Fibroblast of lung (primary cell): ENCODE measurements at regions not wholly inside any gene's neighbourhood (a gene's known extent, or its start where the extent isn't known, plus 50 kb on each side); places are given as distances from the start of the nearest gene placed in this dataset.

Experiments
- DNase-seq, 2 donors: peaks; one replicate each; pipeline versions ENCODE4 v3.0.0 to v3.0.0-alpha.2; 2010; ENCODE audit warnings: low read depth in 2 of 2
- H2AFZ ChIP-seq: 2 replicates; pipeline ENCODE4 v1.5.1; 2012; ENCODE audit warnings: low read length, control low read depth, inconsistent platforms
- H3K27ac ChIP-seq: 2 replicates; pipeline ENCODE4 v1.5.1; 2011; ENCODE audit warnings: low read length, control low read depth; ENCODE audit not compliant: insufficient read depth
- H3K27me3 ChIP-seq: 2 replicates; pipeline ENCODE4 v1.5.1; 2011; ENCODE audit warnings: mild to moderate bottlenecking, low read length; ENCODE audit not compliant: control insufficient read depth, insufficient read depth
- H3K36me3 ChIP-seq: 2 replicates; pipeline ENCODE4 v1.5.1; 2011; ENCODE audit warnings: low read length; ENCODE audit not compliant: control insufficient read depth, insufficient read depth
- H3K4me1 ChIP-seq: 2 replicates; pipeline ENCODE4 v1.5.1; 2011; ENCODE audit warnings: low read length; ENCODE audit not compliant: control insufficient read depth, insufficient read depth; ENCODE audit errors: extremely low read depth
- H3K4me2 ChIP-seq: 2 replicates; pipeline ENCODE4 v1.5.1; 2011; ENCODE audit warnings: low read length, control low read depth; ENCODE audit not compliant: insufficient read depth; ENCODE audit errors: extremely low read depth
- H3K4me3 ChIP-seq, 4 experiments: fragments of 200-600 bp in 1 of 4; sonication (generic) in 1 of 4; replicated peaks in 1 of 4; 2 replicates each; pipeline ENCODE4 v1.5.1; 2011 to 2016; ENCODE audit warnings: low read length in 4 of 4, low read depth in 3 of 4, mild to moderate bottlenecking in 3 of 4, control low read depth in 2 of 4, inconsistent platforms in 1 of 4, mixed read lengths in 1 of 4; ENCODE audit not compliant: insufficient read depth in 1 of 4; ENCODE audit errors: control extremely low read depth in 1 of 4
- H3K79me2 ChIP-seq: 2 replicates; pipeline ENCODE4 v1.5.1; 2012; ENCODE audit warnings: mild to moderate bottlenecking, low read length, inconsistent platforms; ENCODE audit not compliant: control insufficient read depth, insufficient read depth
- H3K9ac ChIP-seq: 2 replicates; pipeline ENCODE4 v1.5.1; 2011; ENCODE audit warnings: mild to moderate bottlenecking, low read length, control low read depth; ENCODE audit not compliant: insufficient read depth
- H3K9me3 ChIP-seq: 2 replicates; pipeline ENCODE4 v1.5.1; 2012; ENCODE audit warnings: low read depth, low read length; ENCODE audit not compliant: control insufficient read depth, insufficient read depth
- H4K20me1 ChIP-seq: 2 replicates; pipeline ENCODE4 v1.5.1; 2011; ENCODE audit warnings: low read length; ENCODE audit not compliant: control insufficient read depth, insufficient read depth; ENCODE audit errors: extremely low read depth
- CTCF ChIP-seq, 2 donors: IDR thresholded peaks in 1 of 2; conservative IDR thresholded peaks in 1 of 2; 1 replicate in 1 of 2; 2 replicates in 1 of 2; pipeline ENCODE4 v1.5.1; 2011 to 2012; ENCODE audit warnings: low read length in 2 of 2, control low read depth in 1 of 2, inconsistent platforms in 1 of 2, low read depth in 1 of 2, mild to moderate bottlenecking in 1 of 2
- EZH2 ChIP-seq: IDR thresholded peaks from 2 replicates; pipeline ENCODE4 v1.5.1; 2012; ENCODE audit warnings: low read length, control low read depth, mild to moderate bottlenecking; ENCODE audit errors: missing control alignments

GRCh38 chr2:106996171-106996769 lies 110.3 kb upstream of the ST6GAL2 start:
- no peak overlapping the region for H2AFZ ChIP-seq
- no peaks in the 10 kb centered on the region for H3K9me3 ChIP-seq
- H3K9ac ChIP-seq: no peak overlapping the region
- no peaks in the 10 kb centered on the region for H3K4me1 ChIP-seq
- no peaks in the 10 kb centered on the region for H3K27me3 ChIP-seq
- DNase-seq: no peak
- TF ChIP-seq EZH2: no peak
- no peak for TF ChIP-seq CTCF (conservative IDR thresholded peaks at IDR 0.05 in 1 of 2, IDR thresholded peaks at IDR 0.05 in 1 of 2; ENCODE audit: low read depth in 1 of 2, low read length in 2 of 2)
- no peaks in the 10 kb centered on the region for H3K36me3 ChIP-seq
- H3K4me2 ChIP-seq: no peak overlapping the region
- H3K79me2 ChIP-seq: no peaks in the 10 kb centered on the region
- H3K4me3 ChIP-seq: no peak overlapping the region
- H3K27ac ChIP-seq: no peak overlapping the region
- no peaks in the 10 kb centered on the region for H4K20me1 ChIP-seq

- TF ChIP-seq CTCF (conservative IDR thresholded peaks at IDR 0.05 in 1 of 2, IDR thresholded peaks at IDR 0.05 in 1 of 2; ENCODE audit: low read depth in 1 of 2, low read length in 2 of 2): no peak
- TF ChIP-seq EZH2: no peak
- H3K27me3 ChIP-seq: no peaks in the 10 kb centered on the region
- no peak overlapping the region for H3K9ac ChIP-seq
- no peaks in the 10 kb centered on the region for H3K9me3 ChIP-seq
- H3K4me2 ChIP-seq: no peak overlapping the region
- no peaks in the 10 kb centered on the region for H4K20me1 ChIP-seq
- H3K79me2 ChIP-seq: no peaks in the 10 kb centered on the region
- no peak overlapping the region for H3K4me3 ChIP-seq
- no peak for DNase-seq
- no peaks in the 10 kb centered on the region for H3K36me3 ChIP-seq
- no peak overlapping the region for H3K27ac ChIP-seq
- no peaks in the 10 kb centered on the region for H3K4me1 ChIP-seq
- H2AFZ ChIP-seq: no peak overlapping the region
Measured at GRCh38 chr2:106997204-106997603, 111.2 kb upstream of the ST6GAL2 start.

GRCh38 chr2:107001062-107001461 lies 115.1 kb upstream of the ST6GAL2 start:
- no peaks in the 10 kb centered on the region for H4K20me1 ChIP-seq
- H3K9ac ChIP-seq: no peak overlapping the region
- DNase-seq: peak in 1 of 2 donors; percentile 49
- no peak overlapping the region for H3K4me2 ChIP-seq
- no peaks in the 10 kb centered on the region for H3K4me1 ChIP-seq
- no peaks in the 10 kb centered on the region for H3K79me2 ChIP-seq
- no peaks in the 10 kb centered on the region for H3K36me3 ChIP-seq
- no peak overlapping the region for H3K27ac ChIP-seq
- H2AFZ ChIP-seq: no peak overlapping the region
- TF ChIP-seq EZH2 (no peak), CTCF (conservative IDR thresholded peaks at IDR 0.05 in 1 of 2, IDR thresholded peaks at IDR 0.05 in 1 of 2; ENCODE audit: low read depth in 1 of 2, low read length in 2 of 2) (no peak)
- no peak overlapping the region for H3K4me3 ChIP-seq
- H3K9me3 ChIP-seq: no peaks in the 10 kb centered on the region
- no peaks in the 10 kb centered on the region for H3K27me3 ChIP-seq
